Peyer's patch (tissue), 4 donors: ENCODE measurements at regions not wholly inside any gene's neighbourhood (a gene's known extent, or its start where the extent isn't known, plus 50 kb on each side); places are given as distances from the start of the nearest gene placed in this dataset.
A peak's percentile ranks its signal among the peaks of the same experiment; 100 is the strongest.

Source experiments
- DNase-seq, 3 donors: peaks; one replicate each; pipeline ENCODE4 v3.0.0-alpha.2; 2017 to 2019
- H3K27ac ChIP-seq, 4 donors: fragments of 200-600 bp; sonication (generic); one replicate each; pipeline ENCODE4 v1.5.1; 2016 to 2019
- H3K27me3 ChIP-seq, 2 donors: fragments of 200-600 bp; sonication (generic); one replicate each; pipeline ENCODE4 v1.5.1; 2019
- H3K36me3 ChIP-seq, 3 donors: fragments of 200-600 bp; sonication (generic); one replicate each; pipeline ENCODE4 v1.5.1; 2016 to 2019
- H3K4me1 ChIP-seq, 4 donors: fragments of 200-600 bp; sonication (generic); one replicate each; pipeline ENCODE4 v1.5.1; 2016 to 2019
- H3K4me3 ChIP-seq, 4 donors: fragments of 200-600 bp; sonication (generic); 1 replicate in 3 of 4; 2 replicates in 1 of 4; pipeline ENCODE4 v1.5.1; 2016 to 2019; ENCODE audit warnings: mild to moderate bottlenecking in 1 of 4
- H3K9me3 ChIP-seq, 4 donors: fragments of 200-600 bp; sonication (generic); one replicate each; pipeline ENCODE4 v1.5.1; 2016 to 2019; ENCODE audit warnings: mild to moderate bottlenecking in 1 of 4
- POLR2A ChIP-seq, 2 donors: fragments of 450-650 bp; IDR thresholded peaks; one replicate each; pipeline ENCODE4 v1.5.1; 2017; ENCODE audit warnings: antibody characterized with exemption in 2 of 2, mild to moderate bottlenecking in 2 of 2, moderate library complexity in 2 of 2
- TF ChIP-seq, protein P1 (sequence below), 6 experiments: fragments of 450-650 bp in 4 of 6; fragments of 200-600 bp in 2 of 6; sonication (generic) in 1 of 6; IDR thresholded peaks; one replicate each; pipeline ENCODE4 v1.5.1; 2017 to 2019; ENCODE audit warnings: antibody characterized with exemption in 6 of 6, mild to moderate bottlenecking in 3 of 6, moderate library complexity in 1 of 6

DNA sequence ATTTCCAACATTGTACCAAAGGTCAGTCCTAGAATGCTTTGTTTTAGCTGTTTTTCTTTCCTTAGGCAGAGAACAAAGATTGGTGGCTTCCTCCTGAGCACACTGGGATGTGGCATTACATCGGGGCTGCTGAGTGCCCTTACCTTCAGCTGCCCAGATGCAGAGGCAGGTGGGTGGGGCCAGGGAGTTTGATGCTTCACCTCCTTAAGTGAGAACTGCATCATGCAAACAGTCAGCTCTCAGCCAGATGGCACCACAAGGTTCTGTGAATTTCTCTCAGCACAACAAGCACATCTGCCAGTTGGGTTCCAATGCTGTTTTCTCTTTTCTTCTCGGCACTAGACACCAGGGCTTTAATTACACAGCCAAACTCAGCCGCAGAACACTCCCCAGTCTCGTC, 87.4 kb upstream of the UBL3 start:
- TF ChIP-seq POLR2A (IDR thresholded peaks at IDR 0.05), result no peak
- TF ChIP-seq, protein P1, sequence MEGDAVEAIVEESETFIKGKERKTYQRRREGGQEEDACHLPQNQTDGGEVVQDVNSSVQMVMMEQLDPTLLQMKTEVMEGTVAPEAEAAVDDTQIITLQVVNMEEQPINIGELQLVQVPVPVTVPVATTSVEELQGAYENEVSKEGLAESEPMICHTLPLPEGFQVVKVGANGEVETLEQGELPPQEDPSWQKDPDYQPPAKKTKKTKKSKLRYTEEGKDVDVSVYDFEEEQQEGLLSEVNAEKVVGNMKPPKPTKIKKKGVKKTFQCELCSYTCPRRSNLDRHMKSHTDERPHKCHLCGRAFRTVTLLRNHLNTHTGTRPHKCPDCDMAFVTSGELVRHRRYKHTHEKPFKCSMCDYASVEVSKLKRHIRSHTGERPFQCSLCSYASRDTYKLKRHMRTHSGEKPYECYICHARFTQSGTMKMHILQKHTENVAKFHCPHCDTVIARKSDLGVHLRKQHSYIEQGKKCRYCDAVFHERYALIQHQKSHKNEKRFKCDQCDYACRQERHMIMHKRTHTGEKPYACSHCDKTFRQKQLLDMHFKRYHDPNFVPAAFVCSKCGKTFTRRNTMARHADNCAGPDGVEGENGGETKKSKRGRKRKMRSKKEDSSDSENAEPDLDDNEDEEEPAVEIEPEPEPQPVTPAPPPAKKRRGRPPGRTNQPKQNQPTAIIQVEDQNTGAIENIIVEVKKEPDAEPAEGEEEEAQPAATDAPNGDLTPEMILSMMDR (IDR thresholded peaks at IDR 0.05), result no peak
- DNase-seq, result peak in 1 of 3 donors; percentile 32
- no peak overlapping the region for H3K4me3 ChIP-seq

DNA sequence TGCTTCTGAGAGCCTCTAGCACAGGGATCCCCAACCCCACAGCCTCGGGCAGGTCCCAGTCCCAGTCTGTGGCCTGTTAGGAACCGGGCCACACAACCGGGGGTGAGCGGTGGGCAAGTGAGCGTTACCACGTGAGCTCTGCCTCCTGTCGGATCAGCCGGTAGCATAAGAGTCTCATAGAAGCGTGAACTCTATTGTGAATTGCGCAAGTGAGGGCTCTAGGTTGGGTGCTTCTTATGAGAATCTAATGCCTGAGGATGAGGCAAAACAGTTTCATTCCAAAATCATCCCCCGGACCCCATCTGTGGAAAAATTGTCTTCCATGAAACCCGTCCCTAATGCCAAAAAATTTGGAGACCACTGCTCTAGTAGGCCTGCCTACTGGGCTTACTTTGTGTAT, 87.0 kb upstream of the UBL3 start:
- H3K9me3 ChIP-seq, result no peaks in the 10 kb centered on the region

More for the DNA sequence above, 87.4 kb upstream of the UBL3 start:
- Histone ChIP-seq H3K36me3 (no peaks in the 10 kb centered on the region), H3K27me3 (no peaks in the 10 kb centered on the region), H3K9me3 (no peaks in the 10 kb centered on the region), H3K27ac (no peak overlapping the region), H3K4me1 (peaks cover 0 to 6% (median 0%) of the 10 kb centered on the region in 4 donors)

DNA sequence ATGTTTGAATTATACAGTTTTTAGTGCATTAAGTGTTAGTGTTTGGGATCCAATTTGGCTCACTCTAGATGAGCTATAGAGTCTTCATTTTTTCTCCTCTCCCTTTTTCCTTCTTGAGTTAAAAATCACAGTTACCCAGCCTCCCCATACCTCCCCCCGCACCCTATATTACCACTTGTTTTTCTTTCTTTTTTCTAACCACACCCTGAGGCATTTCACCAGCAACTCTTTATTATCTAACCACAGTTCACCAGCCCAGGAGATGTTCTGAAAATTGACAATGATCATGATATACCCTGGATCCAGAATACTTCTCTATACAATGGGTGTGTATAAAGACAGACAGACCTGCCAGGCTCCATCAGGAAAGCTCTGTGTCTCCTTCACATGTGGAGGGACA, 86.5 kb upstream of the UBL3 start:
- H3K9me3 ChIP-seq, result no peaks in the 10 kb centered on the region

More for the DNA sequence above, 87.0 kb upstream of the UBL3 start:
- Histone ChIP-seq H3K4me3 (no peak overlapping the region), H3K27me3 (no peaks in the 10 kb centered on the region), H3K27ac (peak overlapping the region in 1 of 4 donors; percentile 72), H3K36me3 (no peaks in the 10 kb centered on the region), H3K4me1 (peaks cover 0 to 6% (median 0%) of the 10 kb centered on the region in 4 donors)
- DNase-seq, result no peak
- no peak for TF ChIP-seq POLR2A (IDR thresholded peaks at IDR 0.05)
- TF ChIP-seq, protein P1 (IDR thresholded peaks at IDR 0.05), result no peak

DNA sequence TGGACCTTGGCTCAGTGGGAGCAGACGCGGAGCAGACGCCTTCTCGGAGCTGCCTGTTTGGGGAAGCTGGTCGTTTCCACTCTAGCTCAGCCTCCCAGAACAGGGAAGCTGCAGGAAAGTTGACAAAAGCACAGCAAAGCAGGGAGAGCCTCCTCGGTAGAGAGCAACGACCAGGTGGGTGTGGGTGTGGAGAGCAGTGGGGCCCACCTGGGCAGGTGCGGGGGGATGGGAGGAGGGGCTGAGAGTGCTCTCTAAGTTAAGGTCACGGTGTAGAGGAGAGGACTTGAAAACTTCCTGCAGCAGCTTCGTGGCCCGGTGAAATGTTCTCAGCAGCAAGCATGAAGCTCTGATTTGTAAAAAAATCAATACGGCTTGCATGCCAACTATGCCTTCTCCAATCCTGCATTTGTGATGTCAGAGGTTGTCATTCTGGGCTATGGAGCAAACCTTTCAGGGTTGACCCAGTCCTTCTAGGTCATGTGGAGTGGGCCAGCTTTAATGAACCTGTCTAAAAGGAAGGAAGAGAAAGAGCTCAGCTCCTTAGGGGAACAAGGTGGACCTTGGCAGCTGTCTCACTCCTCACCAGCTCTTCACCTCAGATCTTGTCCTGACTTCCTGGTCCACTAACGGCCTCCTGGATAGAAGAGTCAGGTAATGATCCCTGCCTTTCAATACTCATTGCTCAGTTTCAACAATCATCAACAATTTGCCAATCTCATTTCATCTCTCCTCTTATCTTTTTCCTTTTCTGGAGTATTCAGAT, 85.8 kb upstream of the UBL3 start:
- Histone ChIP-seq H3K4me3 (peak overlapping the region in 3 of 4 donors; percentile 13 to 37 (median 17)), H3K27ac (peak overlapping the region; percentile 37 to 72 (median 44))

More for the DNA sequence above, 86.5 kb upstream of the UBL3 start:
- Histone ChIP-seq H3K27ac (peak overlapping the region in 1 of 4 donors; percentile 72), H3K4me3 (no peak overlapping the region), H3K36me3 (no peaks in the 10 kb centered on the region), H3K4me1 (peaks cover 0 to 6% (median 0%) of the 10 kb centered on the region in 4 donors), H3K27me3 (no peaks in the 10 kb centered on the region)
- TF ChIP-seq POLR2A (IDR thresholded peaks at IDR 0.05), result no peak
- TF ChIP-seq, protein P1 (IDR thresholded peaks at IDR 0.05), result no peak
- no peak for DNase-seq

DNA sequence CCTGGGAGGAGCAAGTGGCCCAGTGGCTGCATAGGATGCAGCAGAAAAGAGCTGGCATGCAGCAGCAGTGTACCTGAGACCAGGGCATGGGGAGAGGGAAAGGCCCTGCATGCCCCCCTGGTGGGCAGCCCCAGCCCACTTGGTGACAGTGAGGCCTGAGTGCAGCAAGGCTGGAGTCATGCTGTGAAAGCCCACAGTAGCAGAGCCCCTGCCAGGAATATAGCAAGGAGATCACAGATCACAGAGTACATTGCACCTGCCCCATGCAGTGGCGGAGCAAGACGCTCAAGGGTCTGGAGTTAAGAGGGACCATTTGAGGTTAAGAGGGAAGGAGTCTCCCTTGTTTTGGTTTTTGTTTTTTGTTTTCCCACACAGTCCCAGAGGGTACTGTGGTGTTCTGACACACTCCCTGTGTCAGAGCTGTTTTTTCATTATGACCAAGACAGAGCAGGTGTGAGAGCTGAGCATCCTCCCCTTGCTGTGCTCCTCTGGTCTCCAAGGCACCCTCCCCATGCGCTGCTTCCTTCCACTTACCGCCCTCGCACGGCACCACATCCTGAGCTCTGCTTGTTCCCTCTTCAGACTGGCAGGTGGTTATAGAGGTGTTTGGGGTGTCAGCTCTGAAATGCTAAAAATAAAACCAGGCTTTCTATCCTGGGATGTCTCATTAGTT, 85.0 kb upstream of the UBL3 start:
- Histone ChIP-seq H3K4me1 (peaks cover 0 to 6% (median 0%) of the 10 kb centered on the region in 4 donors), H3K9me3 (no peaks in the 10 kb centered on the region), H3K4me3 (peak overlapping the region in 3 of 4 donors; percentile 13 to 37 (median 17)), H3K36me3 (no peaks in the 10 kb centered on the region), H3K27ac (peak overlapping the region; percentile 37 to 72 (median 46)), H3K27me3 (no peaks in the 10 kb centered on the region)
- TF ChIP-seq, protein P1 (IDR thresholded peaks at IDR 0.05), result no peak
- TF ChIP-seq POLR2A (IDR thresholded peaks at IDR 0.05), result no peak
- peak in 2 of 3 donors; percentile 80 to 88 for DNase-seq

More for the DNA sequence above, 85.8 kb upstream of the UBL3 start:
- H3K9me3 ChIP-seq, result no peaks in the 10 kb centered on the region
- no peaks in the 10 kb centered on the region for H3K27me3 ChIP-seq
- peaks cover 0 to 6% (median 0%) of the 10 kb centered on the region in 4 donors for H3K4me1 ChIP-seq
- peak in 1 of 3 donors; percentile 27 for DNase-seq
- no peak for TF ChIP-seq POLR2A (IDR thresholded peaks at IDR 0.05)
- H3K36me3 ChIP-seq, result no peaks in the 10 kb centered on the region
